Panc1 (cell line): ENCODE measurements at regions not wholly inside any gene's neighbourhood (a gene's known extent, or its start where the extent isn't known, plus 50 kb on each side); places are given as distances from the start of the nearest gene placed in this dataset.

ENCODE experiments used
- CTCF ChIP-seq: fragments of 450-650 bp; IDR thresholded peaks from 2 replicates; pipeline ENCODE4 v1.5.1; 2017; ENCODE audit warnings: mild to moderate bottlenecking
- POLR2AphosphoS5 ChIP-seq: IDR thresholded peaks from 2 replicates; pipeline ENCODE4 v1.6.1; 2012; ENCODE audit warnings: mild to moderate bottlenecking, low read depth, low read length, moderate library complexity
- REST ChIP-seq, 2 experiments: IDR thresholded peaks; 2 replicates each; pipeline ENCODE4 v1.6.1; 2011 to 2012; ENCODE audit warnings: low read depth in 2 of 2, control low read depth in 1 of 2, low read length in 1 of 2, mild to moderate bottlenecking in 1 of 2, moderate library complexity in 1 of 2; ENCODE audit not compliant: insufficient read depth in 1 of 2
- SIN3A ChIP-seq: IDR thresholded peaks from 2 replicates; pipeline ENCODE4 v1.6.1; 2012; ENCODE audit warnings: low read depth, mild to moderate bottlenecking, low read length, moderate library complexity, borderline replicate concordance; ENCODE audit not compliant: insufficient read depth
- TCF7L2 ChIP-seq: IDR thresholded peaks from 2 replicates; pipeline ENCODE4 v1.6.1; 2011; ENCODE audit warnings: mild to moderate bottlenecking, low read depth, low read length, inconsistent platforms

GRCh38 chr1:221594576-221594975, 147.3 kb downstream of the DUSP10 start:
- TF ChIP-seq POLR2AphosphoS5 (no peak), CTCF (no peak), TCF7L2 (no peak), SIN3A (no peak), REST (IDR thresholded peaks at IDR 0.05; ENCODE audit: insufficient read depth in 1 of 2, low read depth in 2 of 2, low read length in 1 of 2) (no peak)
